CD4-positive, alpha-beta T cell (primary cell): ENCODE measurements at regions not wholly inside any gene's neighbourhood (a gene's known extent, or its start where the extent isn't known, plus 50 kb on each side); places are given as distances from the start of the nearest gene placed in this dataset.

Experiments
- ATAC-seq: fragments of 200-7000 bp; cut with Tn5 transposase; one replicate; pipeline ENCODE4 v1.10.0; 2022; ENCODE audit warnings: mild to moderate bottlenecking; ENCODE audit not compliant: poor library complexity
- CTCF ChIA-PET: fragments of 350-600 bp; sonication (Branson Sonifier 250); formaldehyde crosslinking; loops from one replicate; lab custom pipeline; 2021; ENCODE audit warnings: antibody characterized with exemption, inconsistent platforms; lab: Charles Lee
- POLR2A ChIA-PET: fragments of 350-600 bp; sonication (Branson Sonifier 250); formaldehyde crosslinking; loops from one replicate; lab custom pipeline; 2021; ENCODE audit warnings: antibody characterized with exemption, inconsistent platforms; lab: Charles Lee
- DNase-seq, 14 experiments: peaks; one replicate each; pipeline ENCODE4 v3.0.0-alpha.2; 2013 to 2020; ENCODE audit warnings: mixed read lengths in 2 of 14
- H3K27ac ChIP-seq, 2 donors: one replicate each; pipeline versions ENCODE4 v1.5.1 to v1.7.0; 2013; ENCODE audit warnings: low read length in 2 of 2, low read depth in 1 of 2, mild to moderate bottlenecking in 1 of 2
- H3K27me3 ChIP-seq, 2 experiments: 1 replicate in 1 of 2; 2 replicates in 1 of 2; pipeline versions ENCODE4 v1.6.1 to v1.7.0; 2013; ENCODE audit warnings: low read length in 2 of 2, control low read depth in 1 of 2, mild to moderate bottlenecking in 1 of 2, moderate library complexity in 1 of 2; ENCODE audit not compliant: insufficient read depth in 2 of 2, control insufficient read depth in 1 of 2
- H3K36me3 ChIP-seq: one replicate; pipeline ENCODE4 v1.6.1; 2013; ENCODE audit warnings: low read length, control low read depth; ENCODE audit not compliant: insufficient read depth
- H3K4me1 ChIP-seq: one replicate; pipeline ENCODE4 v1.6.1; 2013; ENCODE audit warnings: low read length, control low read depth; ENCODE audit not compliant: insufficient read depth
- H3K4me3 ChIP-seq: one replicate; pipeline ENCODE4 v1.5.1; 2013; ENCODE audit warnings: mild to moderate bottlenecking, low read length, moderate library complexity
- H3K9me3 ChIP-seq, 2 experiments: 1 replicate in 1 of 2; 2 replicates in 1 of 2; pipeline versions ENCODE4 v1.6.1 to v1.7.0; 2013; ENCODE audit warnings: low read length in 2 of 2, mild to moderate bottlenecking in 2 of 2, control low read depth in 1 of 2, moderate library complexity in 1 of 2; ENCODE audit not compliant: control insufficient read depth in 1 of 2, insufficient read depth in 1 of 2
- H3K27ac Mint-ChIP-seq: one replicate; pipeline ENCODE4 v1.8.0; 2020; ENCODE audit warnings: mixed read lengths
- H3K27me3 Mint-ChIP-seq: one replicate; pipeline ENCODE4 v1.8.0; 2021; ENCODE audit warnings: mixed read lengths
- H3K36me3 Mint-ChIP-seq: one replicate; pipeline ENCODE4 v1.8.0; 2021; ENCODE audit warnings: low read depth, mixed read lengths
- H3K4me1 Mint-ChIP-seq: one replicate; pipeline ENCODE4 v1.8.0; 2021; ENCODE audit warnings: low read depth, mixed read lengths
- H3K4me3 Mint-ChIP-seq: one replicate; pipeline ENCODE4 v1.8.0; 2020; ENCODE audit warnings: mild to moderate bottlenecking, mixed read lengths
- H3K9me3 Mint-ChIP-seq: one replicate; pipeline ENCODE4 v1.8.0; 2020; ENCODE audit warnings: mixed read lengths
- intact Hi-C, 2 experiments: fragments of 100-400 bp; cut with DNase I in 1 of 2; cut with micrococcal nuclease in 1 of 2; formaldehyde crosslinking; loops; one replicate each; pipeline versions ENCODE4 v1.15.1 to v1.9.0; 2023 to 2025; cut with DNase I, micrococcal nuclease
- TF ChIP-seq, protein P1 (sequence below): fragments of 200-600 bp; IDR thresholded peaks from one replicate; pipeline ENCODE4 v1.8.0; 2022; ENCODE audit warnings: antibody characterized with exemption, mild to moderate bottlenecking

GRCh38 chr3:64919934-64920333 is 232.1 kb upstream of the ADAMTS9 start:
- ChIA-PET POLR2A (no interaction called here), CTCF (no interaction called here)
- no peak overlapping the region for H3K27ac Mint-ChIP-seq
- DNase-seq (no peak), ATAC-seq (no peak)
- H3K27me3 Mint-ChIP-seq: no peaks in the 10 kb centered on the region
- TF ChIP-seq, protein P1, sequence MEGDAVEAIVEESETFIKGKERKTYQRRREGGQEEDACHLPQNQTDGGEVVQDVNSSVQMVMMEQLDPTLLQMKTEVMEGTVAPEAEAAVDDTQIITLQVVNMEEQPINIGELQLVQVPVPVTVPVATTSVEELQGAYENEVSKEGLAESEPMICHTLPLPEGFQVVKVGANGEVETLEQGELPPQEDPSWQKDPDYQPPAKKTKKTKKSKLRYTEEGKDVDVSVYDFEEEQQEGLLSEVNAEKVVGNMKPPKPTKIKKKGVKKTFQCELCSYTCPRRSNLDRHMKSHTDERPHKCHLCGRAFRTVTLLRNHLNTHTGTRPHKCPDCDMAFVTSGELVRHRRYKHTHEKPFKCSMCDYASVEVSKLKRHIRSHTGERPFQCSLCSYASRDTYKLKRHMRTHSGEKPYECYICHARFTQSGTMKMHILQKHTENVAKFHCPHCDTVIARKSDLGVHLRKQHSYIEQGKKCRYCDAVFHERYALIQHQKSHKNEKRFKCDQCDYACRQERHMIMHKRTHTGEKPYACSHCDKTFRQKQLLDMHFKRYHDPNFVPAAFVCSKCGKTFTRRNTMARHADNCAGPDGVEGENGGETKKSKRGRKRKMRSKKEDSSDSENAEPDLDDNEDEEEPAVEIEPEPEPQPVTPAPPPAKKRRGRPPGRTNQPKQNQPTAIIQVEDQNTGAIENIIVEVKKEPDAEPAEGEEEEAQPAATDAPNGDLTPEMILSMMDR: no peak
- H3K4me1 Mint-ChIP-seq: no peaks in the 10 kb centered on the region
- H3K4me1 ChIP-seq: no peaks in the 10 kb centered on the region
- H3K9me3 ChIP-seq: peaks cover 0 to 3% of the 10 kb centered on the region in 2 experiments
- H3K4me3 ChIP-seq: no peak overlapping the region
- H3K27me3 ChIP-seq: no peaks in the 10 kb centered on the region
- no peak overlapping the region for H3K27ac ChIP-seq
- no peak overlapping the region for H3K4me3 Mint-ChIP-seq
- H3K36me3 ChIP-seq: no peaks in the 10 kb centered on the region
- intact Hi-C loops: no loop called here
- H3K9me3 Mint-ChIP-seq: no peaks in the 10 kb centered on the region
- no peaks in the 10 kb centered on the region for H3K36me3 Mint-ChIP-seq

DNA sequence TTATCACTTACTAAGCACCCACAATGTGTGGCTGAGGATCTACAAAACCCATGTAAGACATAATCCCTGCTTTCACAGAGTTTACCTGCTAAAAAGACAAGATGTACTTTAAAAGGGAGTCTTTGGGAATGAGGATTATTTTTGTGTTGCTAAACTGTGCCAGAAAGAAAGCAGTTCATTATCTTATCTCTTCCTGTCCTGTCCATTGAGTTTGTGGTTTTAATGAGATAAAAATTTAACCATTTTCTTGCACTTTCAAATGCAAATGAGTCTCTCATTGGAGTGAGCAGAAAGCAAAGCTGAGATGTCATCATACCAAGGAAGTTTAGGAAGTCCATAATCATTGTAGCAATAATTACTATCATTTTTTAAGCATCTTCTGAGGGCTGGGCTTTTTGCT is 231.2 kb upstream of the ADAMTS9 start:
- H3K27me3 Mint-ChIP-seq: no peaks in the 10 kb centered on the region

DNA sequence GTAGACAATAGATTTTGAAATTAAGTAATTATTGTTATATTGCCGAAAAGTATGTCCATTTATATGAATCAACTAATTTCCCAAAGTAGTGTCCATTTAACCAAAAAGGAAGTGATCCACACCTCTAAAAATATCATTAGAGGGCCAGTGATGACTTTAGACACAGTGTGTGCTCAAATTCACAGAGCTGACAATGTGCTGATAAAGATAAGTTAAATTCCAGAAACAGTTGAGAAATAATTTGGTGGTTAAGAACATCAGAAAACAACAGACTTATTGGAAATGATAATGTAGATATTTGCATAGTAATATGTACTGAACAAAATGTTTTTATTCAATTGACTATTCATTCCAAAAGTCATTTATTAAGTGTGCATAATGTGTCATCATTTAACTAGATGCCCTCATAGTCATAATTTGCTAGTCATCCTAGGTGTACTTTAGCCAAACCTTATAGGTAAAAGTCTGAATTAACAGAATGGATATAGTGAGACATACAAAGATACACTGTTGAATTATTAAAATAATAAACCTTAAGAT is 230.2 kb upstream of the ADAMTS9 start:
- CTCF ChIA-PET: no interaction called here
- Histone ChIP-seq H3K4me3 (no peak overlapping the region), H3K27ac (no peak overlapping the region), H3K36me3 (no peaks in the 10 kb centered on the region), H3K9me3 (peaks cover 0 to 3% of the 10 kb centered on the region in 2 experiments), H3K4me1 (no peaks in the 10 kb centered on the region), H3K27me3 (no peaks in the 10 kb centered on the region)
- H3K36me3 Mint-ChIP-seq: no peaks in the 10 kb centered on the region
- DNase-seq (no peak), ATAC-seq (no peak)
- TF ChIP-seq, protein P1: no peak
- H3K27ac Mint-ChIP-seq: no peak overlapping the region
- intact Hi-C loops: no loop called here
- no peaks in the 10 kb centered on the region for H3K9me3 Mint-ChIP-seq
- no peaks in the 10 kb centered on the region for H3K27me3 Mint-ChIP-seq
- no peak overlapping the region for H3K4me3 Mint-ChIP-seq
- POLR2A ChIA-PET: no interaction called here
- H3K4me1 Mint-ChIP-seq: no peaks in the 10 kb centered on the region

More for the DNA sequence above, 231.2 kb upstream of the ADAMTS9 start:
- Mint-ChIP-seq H3K27ac (no peak overlapping the region), H3K9me3 (no peaks in the 10 kb centered on the region), H3K4me3 (no peak overlapping the region), H3K4me1 (no peaks in the 10 kb centered on the region), H3K36me3 (no peaks in the 10 kb centered on the region)
- peaks cover 0 to 3% of the 10 kb centered on the region in 2 experiments for H3K9me3 ChIP-seq
- no peaks in the 10 kb centered on the region for H3K27me3 ChIP-seq
- no peak for ATAC-seq
- TF ChIP-seq, protein P1: no peak
- H3K36me3 ChIP-seq: no peaks in the 10 kb centered on the region
- intact Hi-C loops: no loop called here
- ChIA-PET CTCF (no interaction called here), POLR2A (no interaction called here)
- no peak overlapping the region for H3K27ac ChIP-seq
- H3K4me1 ChIP-seq: no peaks in the 10 kb centered on the region
- H3K4me3 ChIP-seq: no peak overlapping the region
- DNase-seq: no peak
